ENCODE measurements at regions not wholly inside any gene's neighbourhood (a gene's known extent, or its start where the extent isn't known, plus 50 kb on each side); places are given as distances from the start of the nearest gene placed in this dataset.

- no peak for TF ChIP-seq USF1 (CRISPR knock-in tag; IDR thresholded peaks at IDR 0.05)
- TF ChIP-seq E2F5 (CRISPR knock-in tag; IDR thresholded peaks at IDR 0.05), result no peak
- TF ChIP-seq KAT7 (CRISPR knock-in tag; IDR thresholded peaks at IDR 0.05; ENCODE audit: borderline replicate concordance), result no peak
- TF ChIP-seq ESRRA (CRISPR knock-in tag; IDR thresholded peaks at IDR 0.05; ENCODE audit: borderline replicate concordance), result no peak
- no peak for TF ChIP-seq CTCF (IDR thresholded peaks at IDR 0.05)
Measured at GRCh38 chr18:44562986-44563385, 117.7 kb upstream of the SETBP1 start.
